Gastroesophageal sphincter (tissue), 3 donors: ENCODE measurements at regions not wholly inside any gene's neighbourhood (a gene's known extent, or its start where the extent isn't known, plus 50 kb on each side); places are given as distances from the start of the nearest gene placed in this dataset.

ENCODE experiments used
- POLR2A ChIP-seq, 2 donors: fragments of 450-650 bp; IDR thresholded peaks; one replicate each; pipeline ENCODE4 v1.6.1; 2017; ENCODE audit warnings: antibody characterized with exemption in 2 of 2, mild to moderate bottlenecking in 2 of 2, moderate library complexity in 1 of 2
- POLR2AphosphoS5 ChIP-seq: sonication (generic); formaldehyde crosslinking; IDR thresholded peaks from one replicate; pipeline ENCODE4 v1.6.1; 2017; ENCODE audit warnings: antibody characterized with exemption
- TF ChIP-seq, protein P1 (sequence below), 4 experiments: fragments of 200-600 bp in 2 of 4; fragments of 450-650 bp in 2 of 4; sonication (generic) in 1 of 4; IDR thresholded peaks; one replicate each; pipeline ENCODE4 v1.5.1; 2017 to 2019; ENCODE audit warnings: antibody characterized with exemption in 4 of 4, mild to moderate bottlenecking in 2 of 4, moderate library complexity in 2 of 4

DNA sequence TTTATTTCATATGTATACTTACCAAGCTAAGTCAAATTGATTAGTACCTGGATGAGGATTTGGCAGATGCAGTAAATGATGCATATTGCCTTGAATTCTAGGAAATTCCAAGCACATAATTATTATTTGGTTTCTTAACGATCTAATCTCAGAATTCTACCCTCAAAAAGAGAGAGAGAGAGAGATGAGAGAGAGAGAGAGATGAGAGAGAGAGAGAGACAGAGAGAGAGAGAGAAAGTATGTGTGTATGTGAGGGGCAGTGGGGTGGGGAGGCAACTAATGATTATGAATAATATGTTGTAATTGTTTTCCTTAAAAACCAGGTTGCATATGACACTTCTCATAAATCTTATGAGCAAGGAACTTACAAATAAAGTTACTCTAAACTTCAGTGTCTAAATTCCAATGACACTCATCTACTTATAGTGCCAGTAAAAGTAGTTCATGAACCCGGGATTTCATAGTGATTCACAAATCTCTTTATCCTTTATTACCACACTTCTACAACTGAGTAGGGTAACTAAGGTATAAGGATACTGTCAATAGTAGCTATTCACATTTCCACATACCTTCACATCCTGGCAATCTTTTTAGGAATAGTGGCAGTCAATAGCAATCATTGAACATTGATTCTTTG is 60.5 kb upstream of the EDIL3 start:
- TF ChIP-seq, protein P1, sequence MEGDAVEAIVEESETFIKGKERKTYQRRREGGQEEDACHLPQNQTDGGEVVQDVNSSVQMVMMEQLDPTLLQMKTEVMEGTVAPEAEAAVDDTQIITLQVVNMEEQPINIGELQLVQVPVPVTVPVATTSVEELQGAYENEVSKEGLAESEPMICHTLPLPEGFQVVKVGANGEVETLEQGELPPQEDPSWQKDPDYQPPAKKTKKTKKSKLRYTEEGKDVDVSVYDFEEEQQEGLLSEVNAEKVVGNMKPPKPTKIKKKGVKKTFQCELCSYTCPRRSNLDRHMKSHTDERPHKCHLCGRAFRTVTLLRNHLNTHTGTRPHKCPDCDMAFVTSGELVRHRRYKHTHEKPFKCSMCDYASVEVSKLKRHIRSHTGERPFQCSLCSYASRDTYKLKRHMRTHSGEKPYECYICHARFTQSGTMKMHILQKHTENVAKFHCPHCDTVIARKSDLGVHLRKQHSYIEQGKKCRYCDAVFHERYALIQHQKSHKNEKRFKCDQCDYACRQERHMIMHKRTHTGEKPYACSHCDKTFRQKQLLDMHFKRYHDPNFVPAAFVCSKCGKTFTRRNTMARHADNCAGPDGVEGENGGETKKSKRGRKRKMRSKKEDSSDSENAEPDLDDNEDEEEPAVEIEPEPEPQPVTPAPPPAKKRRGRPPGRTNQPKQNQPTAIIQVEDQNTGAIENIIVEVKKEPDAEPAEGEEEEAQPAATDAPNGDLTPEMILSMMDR (IDR thresholded peaks at IDR 0.05), result no peak
- TF ChIP-seq POLR2A (IDR thresholded peaks at IDR 0.05) (no peak), POLR2AphosphoS5 (no peak)
